ENCODE measurements at regions not wholly inside any gene's neighbourhood (a gene's known extent, or its start where the extent isn't known, plus 50 kb on each side); places are given as distances from the start of the nearest gene placed in this dataset.
"Not testable (repeated sequence)": the region's sequence is repeated elsewhere in the genome, so short reads cannot be mapped to it uniquely, and the experiment has no call there.

GRCh38 chr10:4150676-4151075, 365.7 kb upstream of the KLF6 start:
- H3K9me2 ChIP-seq (replicated peaks; ENCODE audit: insufficient read depth, low read length), result no peaks in the 10 kb centered on the region
- no peak overlapping the region for H2AFZ ChIP-seq (ENCODE audit: low read depth, low read length, severe bottlenecking)
- H3K27ac ChIP-seq (ENCODE audit: low read depth, low read length), result no peak overlapping the region
- no peaks in the 10 kb centered on the region for H4K20me1 ChIP-seq (ENCODE audit: low read depth, low read length)
- H3K9me3 ChIP-seq (ENCODE audit: insufficient read depth, low read length), result no peaks in the 10 kb centered on the region
- H3K79me2 ChIP-seq (ENCODE audit: insufficient read depth, low read length), result no peaks in the 10 kb centered on the region
- no peak overlapping the region for H3K9ac ChIP-seq (ENCODE audit: low read length)
- no peak for TF ChIP-seq EZH2phosphoT487 (conservative IDR thresholded peaks at IDR 0.05; ENCODE audit: low read length)
- no peak for TF ChIP-seq CTCF (IDR thresholded peaks at IDR 0.05; ENCODE audit: insufficient read depth, low read length, poor library complexity, severe bottlenecking)
- H3K36me3 ChIP-seq (ENCODE audit: low read length), result no peaks in the 10 kb centered on the region
- H3K4me2 ChIP-seq (ENCODE audit: low read depth, low read length, poor library complexity, severe bottlenecking), result no peak overlapping the region
- H3K4me3 ChIP-seq (ENCODE audit: insufficient read depth, low read length, poor library complexity, severe bottlenecking), result no peak overlapping the region
- H3F3A ChIP-seq (ENCODE audit: insufficient read depth), result no peaks in the 10 kb centered on the region
- H3K27me3 ChIP-seq (ENCODE audit: low read length), result no peaks in the 10 kb centered on the region

- not testable (repeated sequence) for H3K9me3 ChIP-seq (ENCODE audit: insufficient read depth, low read length); H3K79me2 ChIP-seq (ENCODE audit: insufficient read depth, low read length); H3K36me3 ChIP-seq (ENCODE audit: low read length); H3K9ac ChIP-seq (ENCODE audit: low read length); H3K4me3 ChIP-seq (ENCODE audit: insufficient read depth, low read length, poor library complexity, severe bottlenecking); H3K4me2 ChIP-seq (ENCODE audit: low read depth, low read length, poor library complexity, severe bottlenecking); H2AFZ ChIP-seq (ENCODE audit: low read depth, low read length, severe bottlenecking); H3K27me3 ChIP-seq (ENCODE audit: low read length); H3K9me2 ChIP-seq (replicated peaks; ENCODE audit: insufficient read depth, low read length); H4K20me1 ChIP-seq (ENCODE audit: low read depth, low read length); H3K27ac ChIP-seq (ENCODE audit: low read depth, low read length); H3F3A ChIP-seq (ENCODE audit: insufficient read depth)
Measured at GRCh38 chr10:4149460-4149859, 364.5 kb upstream of the KLF6 start.

DNA sequence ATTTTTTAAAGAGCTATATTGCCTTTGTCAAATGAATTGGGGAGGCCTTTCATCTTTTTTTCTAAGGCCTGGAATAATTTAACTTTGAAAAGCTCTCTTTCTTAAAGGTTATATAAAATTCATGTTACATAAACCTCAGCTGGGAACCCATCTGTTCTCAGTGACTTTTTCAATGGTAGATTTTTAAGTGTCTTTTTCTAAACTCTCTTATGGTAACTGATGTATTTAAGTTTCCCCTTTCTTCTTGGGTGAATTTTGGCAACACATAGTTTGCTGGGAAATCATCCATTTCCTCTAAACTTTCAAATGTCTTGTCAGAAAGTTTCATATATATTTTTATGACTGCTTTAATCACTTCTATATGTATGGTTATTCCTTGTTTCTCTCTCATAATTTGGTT, 362.2 kb upstream of the KLF6 start:
- Histone ChIP-seq H3K4me2 (ENCODE audit: low read depth, low read length, poor library complexity, severe bottlenecking) (no peak overlapping the region), H4K20me1 (ENCODE audit: low read depth, low read length) (no peaks in the 10 kb centered on the region), H3K27me3 (ENCODE audit: low read length) (no peaks in the 10 kb centered on the region), H3K79me2 (ENCODE audit: insufficient read depth, low read length) (no peaks in the 10 kb centered on the region), H3K27ac (ENCODE audit: low read depth, low read length) (no peak overlapping the region), H3K9me2 (replicated peaks; ENCODE audit: insufficient read depth, low read length) (no peaks in the 10 kb centered on the region), H3K4me3 (ENCODE audit: insufficient read depth, low read length, poor library complexity, severe bottlenecking) (no peak overlapping the region), H3K9me3 (ENCODE audit: insufficient read depth, low read length) (no peaks in the 10 kb centered on the region), H3K36me3 (ENCODE audit: low read length) (no peaks in the 10 kb centered on the region), H3F3A (ENCODE audit: insufficient read depth) (no peaks in the 10 kb centered on the region), H2AFZ (ENCODE audit: low read depth, low read length, severe bottlenecking) (no peak overlapping the region), H3K9ac (ENCODE audit: low read length) (no peak overlapping the region)
- TF ChIP-seq EZH2phosphoT487 (conservative IDR thresholded peaks at IDR 0.05; ENCODE audit: low read length), result no peak
- TF ChIP-seq CTCF (IDR thresholded peaks at IDR 0.05; ENCODE audit: insufficient read depth, low read length, poor library complexity, severe bottlenecking), result no peak

DNA sequence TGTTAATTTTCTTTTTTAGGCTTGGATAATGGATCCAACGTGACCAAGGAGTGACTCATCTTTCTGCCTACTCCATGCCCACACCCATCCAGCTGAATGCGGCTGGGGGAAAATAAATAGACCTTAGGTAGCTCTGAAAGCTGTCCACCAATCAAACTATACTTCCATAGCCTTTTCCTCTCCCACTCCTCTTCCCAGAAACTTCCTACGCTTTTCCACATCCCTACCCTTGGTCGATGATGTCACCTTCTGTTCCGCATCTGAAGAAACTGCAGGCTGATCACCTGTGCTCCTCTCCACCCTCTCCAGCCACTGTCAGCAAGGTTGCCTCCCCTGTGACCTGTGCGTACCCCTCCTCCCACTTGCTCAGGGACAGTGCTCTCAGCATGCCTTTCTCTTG, 359.8 kb upstream of the KLF6 start:
- Histone ChIP-seq H3K9me3 (ENCODE audit: insufficient read depth, low read length) (no peaks in the 10 kb centered on the region), H4K20me1 (ENCODE audit: low read depth, low read length) (no peaks in the 10 kb centered on the region)

More for the DNA sequence above, 359.8 kb upstream of the KLF6 start:
- no peak for TF ChIP-seq CTCF (IDR thresholded peaks at IDR 0.05; ENCODE audit: insufficient read depth, low read length, poor library complexity, severe bottlenecking)
- TF ChIP-seq EZH2phosphoT487 (conservative IDR thresholded peaks at IDR 0.05; ENCODE audit: low read length), result no peak
- Histone ChIP-seq H3K9me2 (replicated peaks; ENCODE audit: insufficient read depth, low read length) (no peaks in the 10 kb centered on the region), H3K9ac (ENCODE audit: low read length) (no peak overlapping the region), H3K79me2 (ENCODE audit: insufficient read depth, low read length) (no peaks in the 10 kb centered on the region), H3K27ac (ENCODE audit: low read depth, low read length) (no peak overlapping the region), H3F3A (ENCODE audit: insufficient read depth) (no peaks in the 10 kb centered on the region), H3K27me3 (ENCODE audit: low read length) (no peaks in the 10 kb centered on the region), H3K4me3 (ENCODE audit: insufficient read depth, low read length, poor library complexity, severe bottlenecking) (no peak overlapping the region), H2AFZ (ENCODE audit: low read depth, low read length, severe bottlenecking) (no peak overlapping the region), H3K36me3 (ENCODE audit: low read length) (no peaks in the 10 kb centered on the region), H3K4me2 (ENCODE audit: low read depth, low read length, poor library complexity, severe bottlenecking) (no peak overlapping the region)
